ENCODE measurements at regions not wholly inside any gene's neighbourhood (a gene's known extent, or its start where the extent isn't known, plus 50 kb on each side); places are given as distances from the start of the nearest gene placed in this dataset.

DNA sequence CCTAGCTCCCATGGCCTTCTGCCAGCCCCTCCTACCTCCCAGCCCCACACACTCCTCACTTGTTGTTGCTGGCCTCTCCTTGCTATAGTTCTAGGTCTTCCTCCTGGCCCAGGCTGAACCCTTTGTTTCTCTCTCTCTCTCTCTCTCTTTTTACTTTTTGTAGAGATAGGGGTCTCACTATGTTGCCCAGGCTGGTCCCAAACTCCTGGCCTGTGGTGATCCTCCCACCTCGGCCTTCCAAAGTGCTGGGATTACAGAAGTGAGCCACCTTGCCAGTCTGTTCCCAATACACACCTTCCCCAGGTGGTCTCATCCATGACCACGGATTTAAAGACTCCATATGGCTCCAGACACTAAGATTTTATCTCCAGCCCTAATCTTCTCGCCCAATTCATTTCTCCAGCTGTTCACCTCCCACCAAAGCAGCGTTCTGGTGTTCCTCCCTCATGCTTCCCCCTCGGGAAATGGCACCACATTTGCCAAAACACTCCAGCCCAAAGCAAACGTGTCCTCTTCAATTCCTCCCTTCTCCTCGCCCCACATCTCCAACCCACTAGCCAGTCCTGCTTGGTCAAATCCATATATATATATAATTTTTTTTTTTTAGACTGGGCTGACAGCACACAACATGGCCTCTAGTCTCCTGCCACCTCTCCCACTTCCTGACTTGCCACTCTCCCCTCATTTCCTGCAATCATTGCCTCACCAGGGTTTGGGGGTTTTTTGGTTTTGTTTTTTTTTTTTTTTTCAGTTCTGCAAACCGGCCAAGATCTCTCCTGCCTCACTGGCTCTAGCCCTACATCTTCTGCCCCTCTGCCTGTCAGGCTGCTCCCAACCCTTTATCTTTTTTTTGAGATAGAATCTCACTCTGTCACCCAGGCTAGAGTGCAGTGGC is 104.4 kb downstream of the NCR2 start:
- TF ChIP-seq POLR2A (IDR thresholded peaks at IDR 0.05; ENCODE audit: borderline replicate concordance, extremely low read depth, insufficient read depth, insufficient read length) (no peak), POLR2AphosphoS5 (IDR thresholded peaks at IDR 0.05; ENCODE audit: low read depth, low read length) (no peak), ZNF274 (IDR thresholded peaks at IDR 0.05; ENCODE audit: low read depth, low read length) (no peak), SP1 (IDR thresholded peaks at IDR 0.05; ENCODE audit: low read depth) (no peak), CEBPB (IDR thresholded peaks at IDR 0.05; ENCODE audit: low read depth) (no peak)
- TF ChIP-seq, protein P1, sequence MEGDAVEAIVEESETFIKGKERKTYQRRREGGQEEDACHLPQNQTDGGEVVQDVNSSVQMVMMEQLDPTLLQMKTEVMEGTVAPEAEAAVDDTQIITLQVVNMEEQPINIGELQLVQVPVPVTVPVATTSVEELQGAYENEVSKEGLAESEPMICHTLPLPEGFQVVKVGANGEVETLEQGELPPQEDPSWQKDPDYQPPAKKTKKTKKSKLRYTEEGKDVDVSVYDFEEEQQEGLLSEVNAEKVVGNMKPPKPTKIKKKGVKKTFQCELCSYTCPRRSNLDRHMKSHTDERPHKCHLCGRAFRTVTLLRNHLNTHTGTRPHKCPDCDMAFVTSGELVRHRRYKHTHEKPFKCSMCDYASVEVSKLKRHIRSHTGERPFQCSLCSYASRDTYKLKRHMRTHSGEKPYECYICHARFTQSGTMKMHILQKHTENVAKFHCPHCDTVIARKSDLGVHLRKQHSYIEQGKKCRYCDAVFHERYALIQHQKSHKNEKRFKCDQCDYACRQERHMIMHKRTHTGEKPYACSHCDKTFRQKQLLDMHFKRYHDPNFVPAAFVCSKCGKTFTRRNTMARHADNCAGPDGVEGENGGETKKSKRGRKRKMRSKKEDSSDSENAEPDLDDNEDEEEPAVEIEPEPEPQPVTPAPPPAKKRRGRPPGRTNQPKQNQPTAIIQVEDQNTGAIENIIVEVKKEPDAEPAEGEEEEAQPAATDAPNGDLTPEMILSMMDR (IDR thresholded peaks at IDR 0.05 in 2 of 3, conservative IDR thresholded peaks at IDR 0.05 in 1 of 3; ENCODE audit: borderline replicate concordance in 1 of 3, insufficient read depth in 1 of 3, low read depth in 2 of 3, low read length in 2 of 3), result no peak
- TF ChIP-seq, protein P2, sequence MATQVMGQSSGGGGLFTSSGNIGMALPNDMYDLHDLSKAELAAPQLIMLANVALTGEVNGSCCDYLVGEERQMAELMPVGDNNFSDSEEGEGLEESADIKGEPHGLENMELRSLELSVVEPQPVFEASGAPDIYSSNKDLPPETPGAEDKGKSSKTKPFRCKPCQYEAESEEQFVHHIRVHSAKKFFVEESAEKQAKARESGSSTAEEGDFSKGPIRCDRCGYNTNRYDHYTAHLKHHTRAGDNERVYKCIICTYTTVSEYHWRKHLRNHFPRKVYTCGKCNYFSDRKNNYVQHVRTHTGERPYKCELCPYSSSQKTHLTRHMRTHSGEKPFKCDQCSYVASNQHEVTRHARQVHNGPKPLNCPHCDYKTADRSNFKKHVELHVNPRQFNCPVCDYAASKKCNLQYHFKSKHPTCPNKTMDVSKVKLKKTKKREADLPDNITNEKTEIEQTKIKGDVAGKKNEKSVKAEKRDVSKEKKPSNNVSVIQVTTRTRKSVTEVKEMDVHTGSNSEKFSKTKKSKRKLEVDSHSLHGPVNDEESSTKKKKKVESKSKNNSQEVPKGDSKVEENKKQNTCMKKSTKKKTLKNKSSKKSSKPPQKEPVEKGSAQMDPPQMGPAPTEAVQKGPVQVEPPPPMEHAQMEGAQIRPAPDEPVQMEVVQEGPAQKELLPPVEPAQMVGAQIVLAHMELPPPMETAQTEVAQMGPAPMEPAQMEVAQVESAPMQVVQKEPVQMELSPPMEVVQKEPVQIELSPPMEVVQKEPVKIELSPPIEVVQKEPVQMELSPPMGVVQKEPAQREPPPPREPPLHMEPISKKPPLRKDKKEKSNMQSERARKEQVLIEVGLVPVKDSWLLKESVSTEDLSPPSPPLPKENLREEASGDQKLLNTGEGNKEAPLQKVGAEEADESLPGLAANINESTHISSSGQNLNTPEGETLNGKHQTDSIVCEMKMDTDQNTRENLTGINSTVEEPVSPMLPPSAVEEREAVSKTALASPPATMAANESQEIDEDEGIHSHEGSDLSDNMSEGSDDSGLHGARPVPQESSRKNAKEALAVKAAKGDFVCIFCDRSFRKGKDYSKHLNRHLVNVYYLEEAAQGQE (IDR thresholded peaks at IDR 0.05; ENCODE audit: low read depth), result no peak

All from HCT116 (cell line).